Neural cell (in vitro differentiated cells): ENCODE measurements at regions not wholly inside any gene's neighbourhood (a gene's known extent, or its start where the extent isn't known, plus 50 kb on each side); places are given as distances from the start of the nearest gene placed in this dataset.

Experiments
- H2AFZ ChIP-seq: fragments of 200-600, 300-800 bp; sonication (generic), shearing (Covaris generic); 2 replicates; pipeline ENCODE4 v1.6.0; 2014; ENCODE audit warnings: low read depth, mild to moderate bottlenecking, antibody characterized with exemption, low read length, moderate library complexity
- H3F3A ChIP-seq: fragments of 200-600 bp; shearing (Covaris generic); 2 replicates; pipeline ENCODE4 v1.6.1; 2016; ENCODE audit warnings: mild to moderate bottlenecking, moderate library complexity, mixed read lengths, antibody characterized with exemption, low read length; ENCODE audit not compliant: insufficient read depth, poor library complexity, severe bottlenecking
- H3K27ac ChIP-seq: fragments of 200-600, 300-800 bp; sonication (generic), shearing (Covaris generic); 2 replicates; pipeline ENCODE4 v1.5.1; 2014; ENCODE audit warnings: mild to moderate bottlenecking, low read length, moderate library complexity
- H3K27me3 ChIP-seq: fragments of 300-800, 200-600 bp; sonication (generic), shearing (Covaris generic); 2 replicates; pipeline ENCODE4 v1.6.0; 2014; ENCODE audit warnings: mild to moderate bottlenecking, low read depth, low read length, moderate library complexity; ENCODE audit not compliant: insufficient read depth
- H3K36me3 ChIP-seq: fragments of 300-800, 200-600 bp; sonication (generic), shearing (Covaris generic); 2 replicates; pipeline ENCODE4 v1.5.1; 2014; ENCODE audit warnings: mild to moderate bottlenecking, antibody characterized with exemption, low read length, moderate library complexity; ENCODE audit not compliant: insufficient read depth
- H3K4me2 ChIP-seq: fragments of 300-800, 200-600 bp; sonication (generic), shearing (Covaris generic); 2 replicates; pipeline ENCODE4 v1.6.0; 2014; ENCODE audit warnings: mild to moderate bottlenecking, low read length
- H3K4me3 ChIP-seq: fragments of 300-800, 200-600 bp; sonication (generic), shearing (Covaris generic); 2 replicates; pipeline ENCODE4 v1.5.1; 2014; ENCODE audit warnings: mild to moderate bottlenecking, low read length, moderate library complexity
- H3K79me2 ChIP-seq: fragments of 200-600 bp; shearing (Covaris generic); replicated peaks from 2 replicates; pipeline ENCODE4 v1.6.0; 2014; ENCODE audit warnings: mild to moderate bottlenecking, low read length, moderate library complexity; ENCODE audit not compliant: insufficient read depth
- H3K9ac ChIP-seq: fragments of 300-800, 200-600 bp; sonication (generic), shearing (Covaris generic); 2 replicates; pipeline ENCODE4 v1.6.1; 2016; ENCODE audit warnings: mild to moderate bottlenecking, low read length, mixed read lengths
- H3K9me2 ChIP-seq: fragments of 200-600 bp; shearing (Covaris generic); 2 replicates; pipeline ENCODE4 v1.6.1; 2016; ENCODE audit warnings: mild to moderate bottlenecking, low read length, mixed read lengths; ENCODE audit not compliant: insufficient read depth
- H3K9me3 ChIP-seq: fragments of 200-600, 300-800 bp; sonication (generic), shearing (Covaris generic); 2 replicates; pipeline ENCODE4 v1.6.1; 2016; ENCODE audit warnings: mild to moderate bottlenecking, mixed run types, low read length, moderate library complexity, mixed read lengths
- H4K20me1 ChIP-seq: fragments of 200-600 bp; shearing (Covaris generic); 2 replicates; pipeline ENCODE4 v1.6.1; 2016; ENCODE audit warnings: mild to moderate bottlenecking, mixed run types; ENCODE audit not compliant: insufficient read depth
- EP300 ChIP-seq: fragments of 450-650 bp; conservative IDR thresholded peaks from 2 replicates; pipeline ENCODE4 v1.6.1; 2014; ENCODE audit warnings: antibody characterized with exemption, mild to moderate bottlenecking, moderate library complexity; ENCODE audit not compliant: poor library complexity, severe bottlenecking
- EZH2 ChIP-seq: fragments of 200-600, 300-800 bp; shearing (Covaris generic), sonication (generic); IDR thresholded peaks from 2 replicates; pipeline ENCODE4 v1.6.1; 2014; ENCODE audit warnings: antibody characterized with exemption, low read length, borderline replicate concordance, mild to moderate bottlenecking; ENCODE audit not compliant: insufficient read depth, poor library complexity, severe bottlenecking
- MXI1 ChIP-seq: fragments of 450-650 bp; conservative IDR thresholded peaks from 2 replicates; pipeline ENCODE4 v1.6.1; 2014; ENCODE audit warnings: antibody characterized with exemption, mild to moderate bottlenecking; ENCODE audit not compliant: poor library complexity, severe bottlenecking
- POLR2AphosphoS5 ChIP-seq: IDR thresholded peaks from 2 replicates; pipeline ENCODE4 v1.6.1; 2012
- RAD21 ChIP-seq: fragments of 450-650 bp; conservative IDR thresholded peaks from 2 replicates; pipeline ENCODE4 v1.6.1; 2014; ENCODE audit warnings: antibody characterized with exemption, mild to moderate bottlenecking, moderate library complexity
- SMC3 ChIP-seq: fragments of 450-650 bp; conservative IDR thresholded peaks from 2 replicates; pipeline ENCODE4 v1.6.1; 2014; ENCODE audit warnings: antibody characterized with exemption, mild to moderate bottlenecking, moderate library complexity; ENCODE audit not compliant: poor library complexity
- TAF1 ChIP-seq: IDR thresholded peaks from 2 replicates; pipeline ENCODE4 v1.6.1; 2012; ENCODE audit warnings: low read depth
- TF ChIP-seq, protein P1 (sequence below): IDR thresholded peaks from 2 replicates; pipeline ENCODE4 v1.6.1; 2012; ENCODE audit warnings: borderline replicate concordance
- TF ChIP-seq, protein P2 (sequence below): fragments of 450-650 bp; IDR thresholded peaks from 2 replicates; pipeline ENCODE4 v1.5.1; 2014; ENCODE audit warnings: antibody characterized with exemption, mild to moderate bottlenecking, moderate library complexity; ENCODE audit not compliant: poor library complexity, severe bottlenecking

DNA sequence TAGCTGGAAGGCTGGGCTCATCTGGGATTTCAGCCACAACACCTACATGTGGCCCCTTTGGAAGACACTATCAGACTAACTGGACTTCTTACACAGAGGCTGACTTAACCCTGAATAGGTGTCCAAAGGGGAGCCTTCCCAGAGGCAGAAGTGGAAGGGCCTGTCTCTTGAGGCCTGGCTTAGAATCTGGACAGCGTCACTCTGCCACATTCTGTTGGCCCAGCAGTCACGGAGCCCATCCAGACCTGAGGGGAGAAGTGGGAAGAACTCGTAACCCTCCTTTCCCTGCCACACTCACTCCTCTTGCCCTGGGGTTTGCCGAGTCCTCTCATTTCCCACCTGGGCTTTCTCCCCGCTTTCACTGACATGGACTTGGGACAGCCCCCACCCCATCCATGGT is 170.5 kb downstream of the C16orf95 start:
- H3F3A ChIP-seq: no peaks in the 10 kb centered on the region
- H3K9me2 ChIP-seq: no peaks in the 10 kb centered on the region
- H3K27me3 ChIP-seq: no peaks in the 10 kb centered on the region
- H3K36me3 ChIP-seq: no peaks in the 10 kb centered on the region
- no peak overlapping the region for H3K27ac ChIP-seq
- no peak overlapping the region for H3K4me3 ChIP-seq
- H4K20me1 ChIP-seq: no peaks in the 10 kb centered on the region
- H3K9ac ChIP-seq: no peak overlapping the region
- TF ChIP-seq, protein P1, sequence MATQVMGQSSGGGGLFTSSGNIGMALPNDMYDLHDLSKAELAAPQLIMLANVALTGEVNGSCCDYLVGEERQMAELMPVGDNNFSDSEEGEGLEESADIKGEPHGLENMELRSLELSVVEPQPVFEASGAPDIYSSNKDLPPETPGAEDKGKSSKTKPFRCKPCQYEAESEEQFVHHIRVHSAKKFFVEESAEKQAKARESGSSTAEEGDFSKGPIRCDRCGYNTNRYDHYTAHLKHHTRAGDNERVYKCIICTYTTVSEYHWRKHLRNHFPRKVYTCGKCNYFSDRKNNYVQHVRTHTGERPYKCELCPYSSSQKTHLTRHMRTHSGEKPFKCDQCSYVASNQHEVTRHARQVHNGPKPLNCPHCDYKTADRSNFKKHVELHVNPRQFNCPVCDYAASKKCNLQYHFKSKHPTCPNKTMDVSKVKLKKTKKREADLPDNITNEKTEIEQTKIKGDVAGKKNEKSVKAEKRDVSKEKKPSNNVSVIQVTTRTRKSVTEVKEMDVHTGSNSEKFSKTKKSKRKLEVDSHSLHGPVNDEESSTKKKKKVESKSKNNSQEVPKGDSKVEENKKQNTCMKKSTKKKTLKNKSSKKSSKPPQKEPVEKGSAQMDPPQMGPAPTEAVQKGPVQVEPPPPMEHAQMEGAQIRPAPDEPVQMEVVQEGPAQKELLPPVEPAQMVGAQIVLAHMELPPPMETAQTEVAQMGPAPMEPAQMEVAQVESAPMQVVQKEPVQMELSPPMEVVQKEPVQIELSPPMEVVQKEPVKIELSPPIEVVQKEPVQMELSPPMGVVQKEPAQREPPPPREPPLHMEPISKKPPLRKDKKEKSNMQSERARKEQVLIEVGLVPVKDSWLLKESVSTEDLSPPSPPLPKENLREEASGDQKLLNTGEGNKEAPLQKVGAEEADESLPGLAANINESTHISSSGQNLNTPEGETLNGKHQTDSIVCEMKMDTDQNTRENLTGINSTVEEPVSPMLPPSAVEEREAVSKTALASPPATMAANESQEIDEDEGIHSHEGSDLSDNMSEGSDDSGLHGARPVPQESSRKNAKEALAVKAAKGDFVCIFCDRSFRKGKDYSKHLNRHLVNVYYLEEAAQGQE: no peak
- TF ChIP-seq MXI1: no peak
- TF ChIP-seq RAD21: no peak
- TF ChIP-seq SMC3: no peak
- no peak for TF ChIP-seq EZH2
- TF ChIP-seq, protein P2, sequence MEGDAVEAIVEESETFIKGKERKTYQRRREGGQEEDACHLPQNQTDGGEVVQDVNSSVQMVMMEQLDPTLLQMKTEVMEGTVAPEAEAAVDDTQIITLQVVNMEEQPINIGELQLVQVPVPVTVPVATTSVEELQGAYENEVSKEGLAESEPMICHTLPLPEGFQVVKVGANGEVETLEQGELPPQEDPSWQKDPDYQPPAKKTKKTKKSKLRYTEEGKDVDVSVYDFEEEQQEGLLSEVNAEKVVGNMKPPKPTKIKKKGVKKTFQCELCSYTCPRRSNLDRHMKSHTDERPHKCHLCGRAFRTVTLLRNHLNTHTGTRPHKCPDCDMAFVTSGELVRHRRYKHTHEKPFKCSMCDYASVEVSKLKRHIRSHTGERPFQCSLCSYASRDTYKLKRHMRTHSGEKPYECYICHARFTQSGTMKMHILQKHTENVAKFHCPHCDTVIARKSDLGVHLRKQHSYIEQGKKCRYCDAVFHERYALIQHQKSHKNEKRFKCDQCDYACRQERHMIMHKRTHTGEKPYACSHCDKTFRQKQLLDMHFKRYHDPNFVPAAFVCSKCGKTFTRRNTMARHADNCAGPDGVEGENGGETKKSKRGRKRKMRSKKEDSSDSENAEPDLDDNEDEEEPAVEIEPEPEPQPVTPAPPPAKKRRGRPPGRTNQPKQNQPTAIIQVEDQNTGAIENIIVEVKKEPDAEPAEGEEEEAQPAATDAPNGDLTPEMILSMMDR: no peak
- no peak for TF ChIP-seq TAF1
- no peak for TF ChIP-seq EP300
- no peak for TF ChIP-seq POLR2AphosphoS5
- no peak overlapping the region for H3K4me2 ChIP-seq
- no peak overlapping the region for H2AFZ ChIP-seq
- H3K79me2 ChIP-seq: no peaks in the 10 kb centered on the region
- H3K9me3 ChIP-seq: no peaks in the 10 kb centered on the region

DNA sequence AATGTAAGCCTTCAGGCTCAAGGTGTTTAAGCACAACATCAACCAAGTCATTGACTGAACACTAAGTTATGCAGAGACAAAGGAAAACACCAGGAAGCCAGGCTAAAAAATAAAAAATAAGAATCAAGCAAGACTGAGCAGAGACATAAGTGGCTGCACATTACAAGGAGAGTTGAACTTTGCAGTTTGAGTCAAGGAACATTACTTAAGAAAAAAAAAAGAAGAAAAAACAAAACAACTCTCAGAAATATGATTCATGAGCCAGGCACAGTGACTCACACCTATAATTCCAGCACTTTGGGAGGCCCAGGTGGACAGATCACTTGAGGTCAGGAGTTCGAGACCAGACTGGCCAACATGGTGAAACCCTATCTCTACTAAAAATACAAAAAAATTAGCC is 168.1 kb downstream of the C16orf95 start:
- Histone ChIP-seq H4K20me1 (no peaks in the 10 kb centered on the region), H3K4me3 (no peak overlapping the region), H3F3A (no peaks in the 10 kb centered on the region), H3K79me2 (no peaks in the 10 kb centered on the region), H3K9me2 (no peaks in the 10 kb centered on the region), H3K27me3 (no peaks in the 10 kb centered on the region), H3K27ac (no peak overlapping the region), H3K9ac (no peak overlapping the region), H3K4me2 (no peak overlapping the region), H2AFZ (no peak overlapping the region), H3K9me3 (no peaks in the 10 kb centered on the region), H3K36me3 (no peaks in the 10 kb centered on the region)
- TF ChIP-seq TAF1 (no peak), RAD21 (no peak)
- TF ChIP-seq, protein P1: no peak
